Rectal smooth muscle tissue (tissue), 1 donor: ENCODE measurements at regions not wholly inside any gene's neighbourhood (a gene's known extent, or its start where the extent isn't known, plus 50 kb on each side); places are given as distances from the start of the nearest gene placed in this dataset.

Experiments
- H3K27ac ChIP-seq: one replicate; pipeline ENCODE4 v1.7.0; 2013; ENCODE audit warnings: low read depth, low read length, inconsistent platforms
- H3K27me3 ChIP-seq: one replicate; pipeline ENCODE4 v1.7.0; 2013; ENCODE audit warnings: low read length; ENCODE audit not compliant: control insufficient read depth, insufficient read depth
- H3K36me3 ChIP-seq: one replicate; pipeline ENCODE4 v1.7.0; 2013; ENCODE audit warnings: low read length; ENCODE audit not compliant: control insufficient read depth, insufficient read depth
- H3K4me1 ChIP-seq: one replicate; pipeline ENCODE4 v1.7.0; 2013; ENCODE audit warnings: low read length; ENCODE audit not compliant: control insufficient read depth, insufficient read depth
- H3K4me3 ChIP-seq: one replicate; pipeline ENCODE4 v1.7.0; 2013; ENCODE audit warnings: low read length
- H3K9ac ChIP-seq: one replicate; pipeline ENCODE4 v1.7.0; 2013; ENCODE audit warnings: low read length

DNA sequence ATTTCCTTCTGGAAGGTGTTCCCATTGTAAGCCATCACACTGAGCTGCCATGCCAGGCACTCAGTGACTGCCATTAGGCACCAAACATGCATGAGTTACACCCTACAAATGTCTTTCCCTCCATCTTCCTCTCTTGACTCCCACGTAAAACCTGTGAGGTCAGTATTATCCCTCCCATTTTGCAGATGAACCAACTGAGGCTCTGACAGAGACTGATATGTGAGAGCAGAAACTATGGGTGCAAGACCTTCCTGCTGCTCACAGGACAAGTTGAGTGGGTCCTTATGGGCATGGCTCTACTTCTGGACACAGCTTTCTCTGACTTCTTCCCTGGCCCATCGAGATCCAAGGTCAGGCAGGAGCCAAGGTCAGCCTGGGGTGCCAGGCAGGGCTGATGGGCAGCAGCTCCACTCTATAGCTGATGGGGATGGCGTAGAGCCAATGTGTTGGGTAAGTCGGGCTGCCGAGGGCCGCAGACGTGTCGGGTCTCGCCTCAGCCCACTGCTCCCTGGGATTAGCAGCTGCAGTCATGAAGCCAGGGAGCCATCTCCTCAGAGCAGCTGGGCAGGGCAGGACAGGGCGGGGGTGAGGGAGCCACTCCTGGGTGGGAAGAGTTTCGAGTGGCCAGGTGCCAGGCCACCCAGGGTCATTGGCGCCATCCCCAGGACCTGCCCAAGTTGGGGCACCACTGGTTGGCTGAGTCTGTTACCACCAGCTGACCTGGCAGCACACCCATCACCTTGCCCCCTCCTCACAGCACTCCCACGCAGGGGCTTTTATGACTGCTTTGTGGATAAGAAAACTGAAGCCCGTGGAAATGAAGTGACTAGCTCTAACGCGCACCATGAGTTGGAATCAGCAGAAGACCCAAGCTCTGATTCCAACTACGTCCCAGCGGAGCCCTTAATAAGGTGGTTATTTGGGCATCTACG is 117.8 kb upstream of the ZMIZ1 start:
- Histone ChIP-seq H3K27me3 (peaks cover 3% of the 10 kb centered on the region), H3K36me3 (no peaks in the 10 kb centered on the region), H3K4me3 (no peak overlapping the region), H3K27ac (no peak overlapping the region), H3K9ac (no peak overlapping the region), H3K4me1 (peaks cover 11% of the 10 kb centered on the region)

- no peak overlapping the region for H3K4me3 ChIP-seq
- H3K27ac ChIP-seq: no peak overlapping the region
- no peaks in the 10 kb centered on the region for H3K36me3 ChIP-seq
- H3K27me3 ChIP-seq: peaks cover 3% of the 10 kb centered on the region
- peaks cover 4% of the 10 kb centered on the region for H3K4me1 ChIP-seq
- H3K9ac ChIP-seq: no peak overlapping the region
Observed at GRCh38 chr10:78952030-78952429, 116.7 kb upstream of the ZMIZ1 start.

- no peaks in the 10 kb centered on the region for H3K36me3 ChIP-seq
- peaks cover 3% of the 10 kb centered on the region for H3K27me3 ChIP-seq
- no peak overlapping the region for H3K27ac ChIP-seq
Observed at GRCh38 chr10:78952686-78953085, 116.1 kb upstream of the ZMIZ1 start.

GRCh38 chr10:78953113-78953798 is 115.5 kb upstream of the ZMIZ1 start:
- no peaks in the 10 kb centered on the region for H3K4me1 ChIP-seq
- no peak overlapping the region for H3K4me3 ChIP-seq
- H3K27me3 ChIP-seq: peaks cover 3% of the 10 kb centered on the region
- H3K36me3 ChIP-seq: no peaks in the 10 kb centered on the region
- no peak overlapping the region for H3K27ac ChIP-seq
- H3K9ac ChIP-seq: no peak overlapping the region

More at GRCh38 chr10:78952686-78953085, 116.1 kb upstream of the ZMIZ1 start:
- Histone ChIP-seq H3K9ac (no peak overlapping the region), H3K4me3 (no peak overlapping the region), H3K4me1 (no peaks in the 10 kb centered on the region)

- Histone ChIP-seq H3K4me3 (no peak overlapping the region), H3K27me3 (peaks cover 3% of the 10 kb centered on the region), H3K9ac (no peak overlapping the region), H3K27ac (no peak overlapping the region), H3K4me1 (no peaks in the 10 kb centered on the region), H3K36me3 (no peaks in the 10 kb centered on the region)
Observed at GRCh38 chr10:78953799-78954297, 114.9 kb upstream of the ZMIZ1 start.

- H3K4me3 ChIP-seq: no peak overlapping the region
- H3K27ac ChIP-seq: no peak overlapping the region
- H3K4me1 ChIP-seq: no peaks in the 10 kb centered on the region
- peaks cover 3% of the 10 kb centered on the region for H3K27me3 ChIP-seq
- no peaks in the 10 kb centered on the region for H3K36me3 ChIP-seq
- no peak overlapping the region for H3K9ac ChIP-seq
Observed at GRCh38 chr10:78954689-78955088, 114.1 kb upstream of the ZMIZ1 start.

DNA sequence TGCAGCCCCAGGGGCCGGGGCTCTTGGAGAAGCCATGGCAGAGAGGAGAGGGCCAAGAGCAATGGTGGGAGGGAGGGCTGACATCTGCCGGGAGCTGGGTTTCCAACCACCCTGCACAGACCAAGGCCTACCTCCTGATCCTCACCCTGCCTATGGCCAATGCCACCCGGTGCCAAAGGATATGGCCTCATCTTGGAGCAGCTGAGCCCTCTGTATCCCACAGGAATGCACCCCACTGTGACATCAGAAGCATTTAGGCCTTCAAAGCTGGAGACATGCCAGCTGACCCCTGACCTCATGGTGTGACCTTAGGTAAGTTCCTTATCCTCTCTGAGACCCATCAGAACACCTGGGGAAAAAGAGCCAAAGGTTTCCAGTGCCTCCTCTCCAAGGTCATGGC is 113.6 kb upstream of the ZMIZ1 start:
- Histone ChIP-seq H3K9ac (no peak overlapping the region), H3K36me3 (no peaks in the 10 kb centered on the region), H3K27me3 (peaks cover 3% of the 10 kb centered on the region), H3K27ac (no peak overlapping the region), H3K4me3 (no peak overlapping the region), H3K4me1 (no peaks in the 10 kb centered on the region)

DNA sequence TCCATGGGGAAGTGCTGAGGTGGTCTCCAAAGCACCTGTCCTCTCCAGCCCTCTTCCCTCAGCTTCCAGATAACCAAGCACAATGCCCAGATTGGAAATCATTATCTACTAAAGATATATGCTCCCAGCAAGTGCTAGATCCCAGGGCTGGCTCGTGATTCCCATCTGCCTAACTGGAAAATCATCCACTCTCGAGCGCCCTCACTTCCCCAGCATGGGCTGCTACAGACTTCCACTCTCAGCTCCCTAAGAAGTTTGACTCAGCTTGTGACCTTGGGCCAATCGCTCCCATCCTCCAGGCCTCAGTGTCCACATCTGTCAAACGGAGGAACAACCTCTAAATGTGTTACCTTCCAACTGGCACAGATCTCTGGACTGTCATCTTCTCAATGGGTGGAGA is 112.4 kb upstream of the ZMIZ1 start:
- Histone ChIP-seq H3K27ac (no peak overlapping the region), H3K4me3 (no peak overlapping the region), H3K4me1 (peaks cover 7% of the 10 kb centered on the region), H3K36me3 (no peaks in the 10 kb centered on the region), H3K9ac (no peak overlapping the region), H3K27me3 (peaks cover 3% of the 10 kb centered on the region)

DNA sequence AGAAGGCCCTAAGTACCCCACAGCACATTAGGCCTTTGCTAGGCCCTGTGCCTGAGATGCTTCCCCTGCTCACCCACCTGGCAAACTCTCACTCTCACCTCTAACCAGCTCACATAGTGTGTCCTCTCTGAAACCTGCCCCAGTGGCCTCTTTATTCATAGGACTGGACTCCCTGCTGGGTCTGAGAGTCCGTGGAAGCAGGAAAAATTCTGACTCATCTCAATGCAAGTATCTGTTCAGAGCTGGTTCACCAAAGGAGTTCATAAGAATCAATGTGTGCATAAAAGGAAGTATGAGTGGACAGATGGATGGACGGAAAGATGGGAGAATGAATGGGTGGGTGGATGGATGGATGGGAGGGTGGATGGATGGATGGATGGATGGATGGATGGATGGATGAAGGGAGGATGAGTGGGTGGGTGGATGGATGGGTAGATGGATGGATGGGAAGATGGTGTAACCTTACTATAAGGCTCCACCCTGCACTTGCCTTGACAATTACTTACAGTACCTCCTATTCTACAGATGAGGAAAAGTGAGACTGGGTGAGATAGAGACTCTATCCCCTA is 111.2 kb upstream of the ZMIZ1 start:
- Histone ChIP-seq H3K36me3 (no peaks in the 10 kb centered on the region), H3K27ac (no peak overlapping the region), H3K27me3 (peaks cover 3% of the 10 kb centered on the region), H3K9ac (no peak overlapping the region), H3K4me3 (no peak overlapping the region), H3K4me1 (peaks cover 7% of the 10 kb centered on the region)

GRCh38 chr10:78959217-78959923 is 109.4 kb upstream of the ZMIZ1 start:
- Histone ChIP-seq H3K4me1 (peaks cover 7% of the 10 kb centered on the region), H3K27me3 (no peaks in the 10 kb centered on the region), H3K9ac (no peak overlapping the region), H3K36me3 (no peaks in the 10 kb centered on the region), H3K4me3 (no peak overlapping the region), H3K27ac (no peak overlapping the region)

DNA sequence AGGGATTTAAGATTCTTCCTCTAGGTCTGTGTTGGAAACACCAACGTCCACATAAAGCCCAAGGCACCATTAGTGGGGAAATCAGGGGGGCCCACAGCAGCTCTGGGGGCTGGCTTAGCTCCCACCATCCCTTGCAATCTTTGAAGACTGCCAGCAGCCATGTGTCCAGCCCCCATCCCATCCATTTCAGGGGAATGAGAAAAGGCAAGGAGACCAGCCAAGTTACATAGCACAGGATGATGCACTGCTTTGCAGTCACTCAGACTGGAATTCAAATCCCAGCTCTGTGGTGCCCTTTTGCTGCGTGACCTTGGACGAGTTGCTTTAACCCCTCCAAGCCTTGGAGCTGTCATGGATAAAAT is 108.9 kb upstream of the ZMIZ1 start:
- Histone ChIP-seq H3K27me3 (no peaks in the 10 kb centered on the region), H3K4me1 (peaks cover 11% of the 10 kb centered on the region), H3K36me3 (no peaks in the 10 kb centered on the region), H3K4me3 (no peak overlapping the region), H3K27ac (peak overlapping the region; percentile 48), H3K9ac (no peak overlapping the region)

GRCh38 chr10:78960316-78960800 is 108.4 kb upstream of the ZMIZ1 start:
- Histone ChIP-seq H3K9ac (no peak overlapping the region), H3K4me3 (no peak overlapping the region), H3K4me1 (peaks cover 14% of the 10 kb centered on the region), H3K27ac (peak overlapping the region; percentile 48), H3K27me3 (no peaks in the 10 kb centered on the region), H3K36me3 (no peaks in the 10 kb centered on the region)
